ENCODE measurements at regions not wholly inside any gene's neighbourhood (a gene's known extent, or its start where the extent isn't known, plus 50 kb on each side); places are given as distances from the start of the nearest gene placed in this dataset.

DNA sequence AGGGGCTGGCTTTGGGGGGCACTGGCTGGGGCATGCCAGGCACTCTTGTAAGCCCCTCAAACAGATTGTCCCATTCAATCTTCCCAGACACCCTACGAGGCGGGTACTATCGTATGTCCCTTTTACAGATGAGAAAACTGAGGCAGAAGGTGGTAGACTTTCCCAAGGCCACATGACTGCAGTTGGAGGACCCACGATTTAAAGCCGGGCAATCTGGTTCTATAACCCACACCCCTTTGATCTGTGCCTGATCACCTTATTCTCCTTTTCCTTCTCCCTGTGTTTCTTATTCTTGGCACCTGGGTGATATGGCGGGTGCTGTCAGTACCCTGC lies 146.3 kb upstream of the IRX3 start:
- no peak for DNase-seq (ENCODE audit: extremely low read depth, low read depth)
- TF ChIP-seq, protein P1, sequence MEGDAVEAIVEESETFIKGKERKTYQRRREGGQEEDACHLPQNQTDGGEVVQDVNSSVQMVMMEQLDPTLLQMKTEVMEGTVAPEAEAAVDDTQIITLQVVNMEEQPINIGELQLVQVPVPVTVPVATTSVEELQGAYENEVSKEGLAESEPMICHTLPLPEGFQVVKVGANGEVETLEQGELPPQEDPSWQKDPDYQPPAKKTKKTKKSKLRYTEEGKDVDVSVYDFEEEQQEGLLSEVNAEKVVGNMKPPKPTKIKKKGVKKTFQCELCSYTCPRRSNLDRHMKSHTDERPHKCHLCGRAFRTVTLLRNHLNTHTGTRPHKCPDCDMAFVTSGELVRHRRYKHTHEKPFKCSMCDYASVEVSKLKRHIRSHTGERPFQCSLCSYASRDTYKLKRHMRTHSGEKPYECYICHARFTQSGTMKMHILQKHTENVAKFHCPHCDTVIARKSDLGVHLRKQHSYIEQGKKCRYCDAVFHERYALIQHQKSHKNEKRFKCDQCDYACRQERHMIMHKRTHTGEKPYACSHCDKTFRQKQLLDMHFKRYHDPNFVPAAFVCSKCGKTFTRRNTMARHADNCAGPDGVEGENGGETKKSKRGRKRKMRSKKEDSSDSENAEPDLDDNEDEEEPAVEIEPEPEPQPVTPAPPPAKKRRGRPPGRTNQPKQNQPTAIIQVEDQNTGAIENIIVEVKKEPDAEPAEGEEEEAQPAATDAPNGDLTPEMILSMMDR (IDR thresholded peaks at IDR 0.05; ENCODE audit: low read depth, low read length): no peak

DNA sequence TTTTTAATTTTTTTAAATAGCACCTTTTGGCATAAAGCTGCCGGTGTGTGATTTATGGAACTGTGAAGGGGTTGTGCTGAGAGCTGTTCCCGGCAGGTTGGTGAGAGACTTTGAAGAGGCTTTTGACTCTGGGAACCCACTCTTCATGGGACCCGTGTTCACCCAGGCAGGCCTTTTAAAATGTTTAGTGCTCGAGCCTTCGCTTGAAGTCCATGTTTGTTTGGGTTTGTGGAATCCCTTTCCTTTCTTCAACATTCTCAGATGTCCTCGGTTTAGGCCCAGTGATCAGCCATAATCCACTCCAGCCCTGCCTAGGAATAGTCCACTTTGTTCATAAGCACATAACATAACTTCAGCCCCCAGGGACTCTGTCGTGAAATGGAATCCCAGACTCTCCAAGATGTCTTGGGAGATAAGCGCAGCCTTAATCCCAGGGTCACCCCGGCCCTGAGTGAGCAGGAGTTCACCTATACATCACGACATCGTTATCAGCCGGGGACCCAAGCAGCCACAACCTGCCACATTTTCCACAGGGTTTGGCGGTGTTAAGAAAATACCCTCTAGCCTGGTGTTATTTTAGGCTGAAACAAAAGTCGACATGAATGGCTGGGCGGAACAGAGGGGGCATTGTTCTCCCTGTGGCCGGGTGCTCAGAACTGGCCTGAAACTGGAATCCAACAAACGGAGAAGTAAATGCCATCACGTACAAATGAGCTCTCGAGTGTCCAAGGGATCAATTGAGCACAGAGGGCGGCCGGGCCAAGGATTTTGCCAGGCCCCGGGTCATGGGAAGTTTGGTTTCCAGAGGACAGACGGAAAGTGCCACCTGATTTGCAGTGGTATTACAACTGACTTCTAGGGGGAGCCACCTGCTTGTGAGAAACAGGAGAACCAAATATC lies 145.7 kb upstream of the IRX3 start:
- TF ChIP-seq, protein P1 (IDR thresholded peaks at IDR 0.05; ENCODE audit: low read depth, low read length): no peak
- no peak for DNase-seq (ENCODE audit: extremely low read depth, low read depth)

DNA sequence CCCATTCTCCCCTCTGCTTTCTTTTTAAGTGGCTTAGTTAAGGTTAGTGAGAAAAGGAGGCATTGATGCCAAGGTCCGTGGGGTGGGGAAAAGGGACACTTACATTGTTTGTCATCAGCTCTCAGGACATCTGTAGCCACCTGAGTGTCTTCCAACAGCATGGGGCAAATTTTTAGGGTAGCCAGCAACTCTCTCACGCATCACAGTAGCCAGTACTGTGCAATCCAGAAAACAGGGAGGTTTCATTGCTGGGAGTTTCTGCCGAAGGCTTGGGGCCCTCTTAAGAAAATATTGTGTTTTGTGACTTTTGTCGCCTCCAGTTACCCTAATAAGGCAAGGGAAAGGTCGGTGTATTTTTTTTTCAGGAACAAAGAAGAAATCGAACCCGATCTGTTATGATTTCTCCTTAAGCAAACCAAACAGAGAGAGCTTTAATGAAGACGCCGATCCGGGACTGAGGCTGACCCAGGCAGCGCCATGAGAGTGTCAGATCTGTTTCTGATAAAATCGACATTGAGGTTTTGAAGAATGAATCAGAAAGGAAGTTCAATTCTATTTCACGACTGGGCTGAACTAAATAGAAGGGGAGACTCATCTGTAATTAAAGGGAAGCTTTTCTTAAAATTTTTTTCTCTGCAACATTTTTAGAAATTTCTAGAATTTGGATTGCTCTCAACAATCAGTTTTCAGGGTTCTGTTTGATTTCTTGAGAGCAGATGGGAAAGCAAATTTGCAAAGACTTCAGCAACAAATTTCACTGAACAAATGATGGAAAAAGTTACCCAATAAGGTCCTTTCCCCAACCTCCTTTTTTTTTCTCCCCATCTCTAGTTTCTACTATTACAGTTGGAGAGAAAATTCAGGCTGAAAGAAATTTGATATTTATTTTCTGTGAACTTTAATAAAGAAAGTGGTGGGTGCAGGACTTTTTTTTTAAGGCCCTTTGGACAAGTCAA lies 144.7 kb upstream of the IRX3 start:
- TF ChIP-seq, protein P1 (IDR thresholded peaks at IDR 0.05; ENCODE audit: low read depth, low read length): no peak
- DNase-seq (ENCODE audit: extremely low read depth, low read depth): no peak

DNA sequence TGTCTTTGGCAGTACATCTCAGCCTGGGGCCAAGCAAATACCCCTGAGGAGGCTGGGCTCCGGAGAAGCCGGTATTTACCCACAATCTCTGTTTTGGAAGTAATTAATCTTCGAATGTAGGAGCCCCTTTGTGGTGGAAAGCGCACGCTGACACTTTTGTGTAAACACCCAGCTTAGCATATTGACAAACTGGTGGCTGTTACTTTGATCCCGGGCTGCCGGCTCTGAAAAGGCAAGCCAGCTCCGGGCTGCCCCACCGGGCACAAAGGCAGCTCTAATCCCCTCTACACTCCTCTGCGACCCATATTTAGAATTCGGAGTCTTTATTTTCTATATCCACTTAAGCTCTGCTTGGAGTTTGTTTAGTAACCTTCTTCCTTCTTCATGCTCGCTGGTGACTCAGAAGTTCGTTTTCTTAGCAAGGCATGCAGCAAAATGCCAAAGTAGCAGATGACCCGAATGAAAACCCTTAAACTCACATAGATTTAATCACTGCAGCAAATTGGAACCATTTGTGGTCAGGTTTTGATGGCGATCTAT lies 144.0 kb upstream of the IRX3 start:
- TF ChIP-seq, protein P1 (IDR thresholded peaks at IDR 0.05; ENCODE audit: low read depth, low read length): no peak
- peak; percentile 56 for DNase-seq (ENCODE audit: extremely low read depth, low read depth)

DNA sequence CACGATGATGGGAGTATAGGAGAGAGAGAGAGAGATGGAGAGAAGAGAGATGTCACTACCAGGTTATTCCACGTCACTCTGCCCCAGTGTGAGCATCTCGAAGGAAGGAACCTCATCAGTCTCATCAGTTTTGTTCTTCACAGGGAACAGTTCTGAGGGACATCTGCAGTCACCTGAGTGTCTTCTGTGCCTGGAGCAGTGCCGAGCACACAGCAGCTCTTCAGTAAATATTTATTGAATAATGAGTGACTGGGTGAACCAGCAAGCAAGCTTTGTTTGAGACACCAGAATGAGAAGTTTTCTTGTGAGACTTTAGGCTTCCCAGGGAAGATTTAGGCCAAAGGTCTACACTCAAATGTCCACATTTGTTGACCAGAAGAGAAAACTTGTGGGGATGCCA lies 142.4 kb upstream of the IRX3 start:
- TF ChIP-seq, protein P1 (IDR thresholded peaks at IDR 0.05; ENCODE audit: low read depth, low read length): no peak
- no peak for DNase-seq (ENCODE audit: extremely low read depth, low read depth)

DNA sequence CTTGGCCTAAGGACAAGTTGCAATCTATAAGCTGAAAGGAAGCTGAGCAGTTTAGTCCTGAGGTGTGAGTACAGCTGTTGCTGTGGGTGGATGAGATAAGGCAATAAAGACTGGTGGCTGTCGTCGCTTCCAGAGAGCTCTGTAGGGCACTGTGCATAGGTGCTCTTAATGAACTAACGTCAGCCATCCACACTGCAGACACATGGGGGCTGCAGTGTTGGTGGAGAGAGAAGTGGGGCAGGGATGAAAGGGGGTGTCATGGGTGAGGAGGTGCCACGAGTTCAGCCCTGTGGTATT lies 139.9 kb upstream of the IRX3 start:
- TF ChIP-seq, protein P1 (IDR thresholded peaks at IDR 0.05; ENCODE audit: low read depth, low read length): no peak
- no peak for DNase-seq (ENCODE audit: extremely low read depth, low read depth)
